ENCODE measurements at regions not wholly inside any gene's neighbourhood (a gene's known extent, or its start where the extent isn't known, plus 50 kb on each side); places are given as distances from the start of the nearest gene placed in this dataset.

- TF ChIP-seq POLR2A (IDR thresholded peaks at IDR 0.05): no peak
- no peak for TF ChIP-seq CTCF (IDR thresholded peaks at IDR 0.05)
- intact Hi-C loops (cut with DNase I; ENCODE audit: low total_unique reads): no loop called here
- no peak overlapping the region for H3K4me3 ChIP-seq (ENCODE audit: low read depth, poor library complexity, severe bottlenecking)
- WGBS, 2 donors: 39 to 41% methylated on average over 3 of the region's 3 CpGs
- no peak for DNase-seq (ENCODE audit: low spot score in 2 of 2)
Measured at GRCh38 chr3:61438253-61439121, 122.9 kb upstream of the PTPRG start.

GRCh38 chr3:61439122-61439458 is 122.3 kb upstream of the PTPRG start:
- TF ChIP-seq POLR2A (IDR thresholded peaks at IDR 0.05) (no peak), CTCF (IDR thresholded peaks at IDR 0.05) (no peak)
- H3K4me3 ChIP-seq (ENCODE audit: low read depth, poor library complexity, severe bottlenecking): no peak overlapping the region
- intact Hi-C loops (cut with DNase I; ENCODE audit: low total_unique reads): no loop called here
- no peak for DNase-seq (ENCODE audit: low spot score in 2 of 2)
- 35 to 56% methylated on average over 3 of the region's 3 CpGs for WGBS, 2 donors

- 94 to 100% methylated on average over 3 of the region's 3 CpGs for WGBS, 2 donors
- TF ChIP-seq CTCF (IDR thresholded peaks at IDR 0.05) (no peak), POLR2A (IDR thresholded peaks at IDR 0.05) (no peak)
- H3K4me3 ChIP-seq (ENCODE audit: low read depth, poor library complexity, severe bottlenecking): no peak overlapping the region
- intact Hi-C loops (cut with DNase I; ENCODE audit: low total_unique reads): no loop called here
- DNase-seq (ENCODE audit: low spot score in 2 of 2): no peak
Measured at GRCh38 chr3:61442696-61443095, 118.7 kb upstream of the PTPRG start.

GRCh38 chr3:61443886-61444285 is 117.5 kb upstream of the PTPRG start:
- H3K4me3 ChIP-seq (ENCODE audit: low read depth, poor library complexity, severe bottlenecking): no peak overlapping the region
- no peak for DNase-seq (ENCODE audit: low spot score in 2 of 2)
- intact Hi-C loops (cut with DNase I; ENCODE audit: low total_unique reads): no loop called here
- no peak for TF ChIP-seq CTCF (IDR thresholded peaks at IDR 0.05)
- no peak for TF ChIP-seq POLR2A (IDR thresholded peaks at IDR 0.05)

GRCh38 chr3:61444782-61445181 is 116.6 kb upstream of the PTPRG start:
- no peak for DNase-seq (ENCODE audit: low spot score in 2 of 2)
- intact Hi-C loops (cut with DNase I; ENCODE audit: low total_unique reads): no loop called here
- TF ChIP-seq CTCF (IDR thresholded peaks at IDR 0.05): no peak
- no peak for TF ChIP-seq POLR2A (IDR thresholded peaks at IDR 0.05)
- H3K4me3 ChIP-seq (ENCODE audit: low read depth, poor library complexity, severe bottlenecking): no peak overlapping the region
- 80 to 93% methylated on average over 1 of the region's 1 CpG for WGBS, 2 donors

- no peak overlapping the region for H3K4me3 ChIP-seq (ENCODE audit: low read depth, poor library complexity, severe bottlenecking)
- TF ChIP-seq CTCF (IDR thresholded peaks at IDR 0.05) (no peak), POLR2A (IDR thresholded peaks at IDR 0.05) (no peak)
- 90 to 94% methylated on average over 7 of the region's 7 CpGs for WGBS, 2 donors
- no peak for DNase-seq (ENCODE audit: low spot score in 2 of 2)
- intact Hi-C loops (cut with DNase I; ENCODE audit: low total_unique reads): no loop called here
Measured at GRCh38 chr3:61445924-61446323, 115.4 kb upstream of the PTPRG start.

All from lower leg skin (tissue), 4 donors.